ENCODE measurements at regions not wholly inside any gene's neighbourhood (a gene's known extent, or its start where the extent isn't known, plus 50 kb on each side); places are given as distances from the start of the nearest gene placed in this dataset.
A peak's percentile ranks its signal among the peaks of the same experiment; 100 is the strongest.

- no peaks in the 10 kb centered on the region for H3K36me3 ChIP-seq
- no peak for DNase-seq
- H3K9me3 ChIP-seq, result peaks cover 3% of the 10 kb centered on the region; the same call in 1 of the 2 replicates
- no peak overlapping the region for H3K4me3 ChIP-seq (ENCODE audit: low read depth, low read length)
- no peaks in the 10 kb centered on the region for H3K27me3 ChIP-seq
- peaks cover 22% of the 10 kb centered on the region for H3K4me1 ChIP-seq
- TF ChIP-seq, protein P1, sequence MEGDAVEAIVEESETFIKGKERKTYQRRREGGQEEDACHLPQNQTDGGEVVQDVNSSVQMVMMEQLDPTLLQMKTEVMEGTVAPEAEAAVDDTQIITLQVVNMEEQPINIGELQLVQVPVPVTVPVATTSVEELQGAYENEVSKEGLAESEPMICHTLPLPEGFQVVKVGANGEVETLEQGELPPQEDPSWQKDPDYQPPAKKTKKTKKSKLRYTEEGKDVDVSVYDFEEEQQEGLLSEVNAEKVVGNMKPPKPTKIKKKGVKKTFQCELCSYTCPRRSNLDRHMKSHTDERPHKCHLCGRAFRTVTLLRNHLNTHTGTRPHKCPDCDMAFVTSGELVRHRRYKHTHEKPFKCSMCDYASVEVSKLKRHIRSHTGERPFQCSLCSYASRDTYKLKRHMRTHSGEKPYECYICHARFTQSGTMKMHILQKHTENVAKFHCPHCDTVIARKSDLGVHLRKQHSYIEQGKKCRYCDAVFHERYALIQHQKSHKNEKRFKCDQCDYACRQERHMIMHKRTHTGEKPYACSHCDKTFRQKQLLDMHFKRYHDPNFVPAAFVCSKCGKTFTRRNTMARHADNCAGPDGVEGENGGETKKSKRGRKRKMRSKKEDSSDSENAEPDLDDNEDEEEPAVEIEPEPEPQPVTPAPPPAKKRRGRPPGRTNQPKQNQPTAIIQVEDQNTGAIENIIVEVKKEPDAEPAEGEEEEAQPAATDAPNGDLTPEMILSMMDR (IDR thresholded peaks at IDR 0.05; ENCODE audit: low read depth, low read length), result no peak
Measured at GRCh38 chr14:61621444-61621843, 73.9 kb upstream of the HIF1A start.

GRCh38 chr14:61622051-61622450, 73.3 kb upstream of the HIF1A start:
- Histone ChIP-seq H3K27me3 (no peaks in the 10 kb centered on the region), H3K4me3 (ENCODE audit: low read depth, low read length) (no peak overlapping the region), H3K36me3 (no peaks in the 10 kb centered on the region), H3K4me1 (peaks cover 22% of the 10 kb centered on the region), H3K9me3 (peaks cover 3% of the 10 kb centered on the region; the same call in 1 of the 2 replicates)
- TF ChIP-seq, protein P1 (IDR thresholded peaks at IDR 0.05; ENCODE audit: low read depth, low read length), result no peak
- DNase-seq, result no peak

DNA sequence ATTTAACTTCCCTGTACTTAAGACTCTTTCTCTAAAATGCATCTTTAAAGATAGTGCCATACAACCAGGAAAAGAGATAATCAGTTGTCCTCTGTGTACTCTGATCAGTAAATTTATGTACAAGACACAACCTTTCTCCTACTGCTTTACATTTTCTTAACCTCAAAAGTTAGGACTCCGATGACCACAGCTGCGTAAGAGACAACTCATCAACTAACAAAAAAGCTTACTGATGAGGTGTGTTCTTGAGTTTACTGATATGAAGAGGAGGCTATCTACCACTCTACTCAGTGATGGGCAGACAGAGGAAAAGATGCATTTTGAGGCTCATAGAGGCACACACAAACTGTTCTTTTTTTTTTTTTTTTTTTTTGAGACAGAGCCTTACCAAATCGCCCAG, 71.4 kb upstream of the HIF1A start:
- H3K9me3 ChIP-seq, result peaks cover 3% of the 10 kb centered on the region; the same call in 1 of the 2 replicates
- no peaks in the 10 kb centered on the region for H3K36me3 ChIP-seq
- no peaks in the 10 kb centered on the region for H3K27me3 ChIP-seq
- TF ChIP-seq, protein P1 (IDR thresholded peaks at IDR 0.05; ENCODE audit: low read depth, low read length), result no peak
- H3K4me3 ChIP-seq (ENCODE audit: low read depth, low read length), result no peak overlapping the region
- DNase-seq, result no peak
- peaks cover 26% of the 10 kb centered on the region for H3K4me1 ChIP-seq

GRCh38 chr14:61625165-61625564, 70.1 kb upstream of the HIF1A start:
- peaks cover 32% of the 10 kb centered on the region for H3K4me1 ChIP-seq

DNA sequence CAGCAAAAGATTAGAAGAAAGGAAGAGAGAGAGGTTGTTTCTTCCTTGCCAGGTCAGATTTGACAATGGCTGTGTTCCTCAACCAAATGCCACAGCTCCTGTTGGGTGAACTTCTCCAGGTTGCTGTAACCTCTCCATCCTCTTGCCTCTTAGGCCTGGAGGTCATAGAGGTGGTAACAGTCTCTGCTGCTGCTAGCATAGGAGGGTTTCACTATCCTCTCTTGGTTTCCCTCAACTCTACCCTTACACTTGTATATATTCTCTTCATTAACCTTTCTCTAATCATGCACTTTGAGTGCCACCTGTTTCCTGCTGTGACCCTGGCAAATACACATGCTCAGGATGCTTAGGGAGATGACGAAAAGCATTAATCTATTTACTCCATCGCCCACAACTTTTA, 67.7 kb upstream of the HIF1A start:
- Histone ChIP-seq H3K9me3 (no peaks in the 10 kb centered on the region), H3K27me3 (no peaks in the 10 kb centered on the region), H3K36me3 (no peaks in the 10 kb centered on the region), H3K4me3 (ENCODE audit: low read depth, low read length) (no peak overlapping the region), H3K4me1 (peaks cover 53% of the 10 kb centered on the region)
- TF ChIP-seq, protein P1 (IDR thresholded peaks at IDR 0.05; ENCODE audit: low read depth, low read length), result no peak
- no peak for DNase-seq

More at GRCh38 chr14:61625165-61625564, 70.1 kb upstream of the HIF1A start:
- peak; percentile 35 for DNase-seq
- no peak overlapping the region for H3K4me3 ChIP-seq (ENCODE audit: low read depth, low read length)
- H3K27me3 ChIP-seq, result no peaks in the 10 kb centered on the region
- TF ChIP-seq, protein P1 (IDR thresholded peaks at IDR 0.05; ENCODE audit: low read depth, low read length), result no peak
- H3K36me3 ChIP-seq, result no peaks in the 10 kb centered on the region
- H3K9me3 ChIP-seq, result peaks cover 3% of the 10 kb centered on the region; the same call in 1 of the 2 replicates

GRCh38 chr14:61628016-61628725, 67.1 kb upstream of the HIF1A start:
- no peak for DNase-seq
- Histone ChIP-seq H3K4me1 (peaks cover 55% of the 10 kb centered on the region), H3K27me3 (no peaks in the 10 kb centered on the region), H3K36me3 (no peaks in the 10 kb centered on the region), H3K9me3 (no peaks in the 10 kb centered on the region), H3K4me3 (ENCODE audit: low read depth, low read length) (no peak overlapping the region)
- TF ChIP-seq, protein P1 (IDR thresholded peaks at IDR 0.05; ENCODE audit: low read depth, low read length), result no peak

Data from BE2C (cell line).